H9 (cell line): ENCODE measurements at regions not wholly inside any gene's neighbourhood (a gene's known extent, or its start where the extent isn't known, plus 50 kb on each side); places are given as distances from the start of the nearest gene placed in this dataset.

ENCODE experiments used
- DNase-seq: peaks from one replicate; pipeline ENCODE4 v3.0.0-alpha.2; 2017
- H2AFZ ChIP-seq: one replicate; pipeline ENCODE4 v1.6.1; 2013; ENCODE audit warnings: mild to moderate bottlenecking, low read length, control low read depth, moderate library complexity
- H2AK5ac ChIP-seq: 2 replicates; pipeline ENCODE4 v1.6.1; 2013; ENCODE audit warnings: low read length, control low read depth, mixed read lengths; ENCODE audit not compliant: insufficient read length
- H2BK120ac ChIP-seq: one replicate; pipeline ENCODE4 v1.6.1; 2013; ENCODE audit warnings: low read depth, mild to moderate bottlenecking, low read length, control low read depth, inconsistent platforms; ENCODE audit not compliant: poor library complexity, severe bottlenecking
- H2BK12ac ChIP-seq: 2 replicates; pipeline ENCODE4 v1.6.1; 2013; ENCODE audit warnings: low read length, control low read depth, mixed read lengths, low read depth; ENCODE audit not compliant: insufficient read length
- H2BK15ac ChIP-seq: 2 replicates; pipeline ENCODE4 v1.6.1; 2013; ENCODE audit warnings: low read depth, low read length, control low read depth
- H2BK20ac ChIP-seq: one replicate; pipeline ENCODE4 v1.6.1; 2013; ENCODE audit warnings: low read depth, mild to moderate bottlenecking, low read length, control low read depth, inconsistent platforms; ENCODE audit not compliant: poor library complexity, severe bottlenecking
- H2BK5ac ChIP-seq: 2 replicates; pipeline ENCODE4 v1.6.1; 2013; ENCODE audit warnings: low read length, control low read depth, mixed read lengths; ENCODE audit not compliant: insufficient read length
- H3K14ac ChIP-seq: 2 replicates; pipeline ENCODE4 v1.6.1; 2013; ENCODE audit warnings: low read length, control low read depth; ENCODE audit not compliant: insufficient read depth
- H3K18ac ChIP-seq: 2 replicates; pipeline ENCODE4 v1.6.1; 2013; ENCODE audit warnings: low read depth, mild to moderate bottlenecking, mixed read lengths, low read length, control low read depth; ENCODE audit not compliant: insufficient read length
- H3K23ac ChIP-seq: 2 replicates; pipeline ENCODE4 v1.6.1; 2013; ENCODE audit warnings: low read length, control low read depth, mixed read lengths, low read depth; ENCODE audit not compliant: insufficient read length
- H3K23me2 ChIP-seq: 2 replicates; pipeline ENCODE4 v1.6.1; 2013; ENCODE audit warnings: low read depth, mild to moderate bottlenecking, mixed read lengths, low read length, control low read depth; ENCODE audit not compliant: insufficient read length, poor library complexity, severe bottlenecking
- H3K27ac ChIP-seq: 2 replicates; pipeline ENCODE4 v1.5.1; 2013; ENCODE audit warnings: low read length, control low read depth, mixed read lengths, low read depth; ENCODE audit not compliant: insufficient read length
- H3K27me3 ChIP-seq: 2 replicates; pipeline ENCODE4 v1.6.1; 2013; ENCODE audit warnings: low read length, control low read depth, inconsistent platforms; ENCODE audit not compliant: insufficient read depth
- H3K4ac ChIP-seq: 2 replicates; pipeline ENCODE4 v1.6.1; 2013; ENCODE audit warnings: low read depth, mild to moderate bottlenecking, control low read depth, inconsistent platforms, low read length, moderate library complexity
- H3K4me1 ChIP-seq: 2 replicates; pipeline ENCODE4 v1.6.1; 2013; ENCODE audit warnings: low read length, control low read depth, inconsistent platforms; ENCODE audit not compliant: insufficient read depth
- H3K4me2 ChIP-seq: 2 replicates; pipeline ENCODE4 v1.6.1; 2013; ENCODE audit warnings: low read length, control low read depth, mixed read lengths; ENCODE audit not compliant: insufficient read length, insufficient read depth
- H3K56ac ChIP-seq: 2 replicates; pipeline ENCODE4 v1.6.1; 2013; ENCODE audit warnings: low read depth, mild to moderate bottlenecking, mixed read lengths, low read length, control low read depth; ENCODE audit not compliant: insufficient read length
- H3K79me1 ChIP-seq: 2 replicates; pipeline ENCODE4 v1.6.1; 2013; ENCODE audit warnings: low read depth, mild to moderate bottlenecking, moderate library complexity, low read length, control low read depth, inconsistent platforms; ENCODE audit not compliant: insufficient read depth, poor library complexity, severe bottlenecking
- H3K79me2 ChIP-seq: 2 replicates; pipeline ENCODE4 v1.6.1; 2013; ENCODE audit warnings: low read length, control low read depth, inconsistent platforms; ENCODE audit not compliant: insufficient read depth
- H3K9ac ChIP-seq: 2 replicates; pipeline ENCODE4 v1.6.1; 2013; ENCODE audit warnings: low read length, control low read depth, mixed read lengths; ENCODE audit not compliant: insufficient read length; ENCODE audit errors: extremely low read depth
- H3K9me3 ChIP-seq: one replicate; pipeline ENCODE4 v1.6.1; 2013; ENCODE audit warnings: low read depth, low read length, inconsistent platforms; ENCODE audit not compliant: control insufficient read depth
- H3T11ph ChIP-seq: one replicate; pipeline ENCODE4 v1.6.1; 2013; ENCODE audit warnings: mild to moderate bottlenecking, low read length, control low read depth, inconsistent platforms
- H4K20me1 ChIP-seq: one replicate; pipeline ENCODE4 v1.6.1; 2013; ENCODE audit not compliant: control insufficient read depth, insufficient read length, insufficient read depth
- H4K5ac ChIP-seq: 2 replicates; pipeline ENCODE4 v1.6.1; 2013; ENCODE audit warnings: low read depth, mild to moderate bottlenecking, mixed read lengths, low read length, control low read depth; ENCODE audit not compliant: insufficient read length
- H4K8ac ChIP-seq: replicated peaks from 2 replicates; pipeline ENCODE4 v1.6.1; 2013; ENCODE audit warnings: low read length, control low read depth, mixed read lengths, low read depth; ENCODE audit not compliant: insufficient read length
- H4K91ac ChIP-seq: 2 replicates; pipeline ENCODE4 v1.6.1; 2013; ENCODE audit warnings: low read depth, mild to moderate bottlenecking, moderate library complexity, mixed read lengths, low read length, control low read depth; ENCODE audit not compliant: insufficient read length
- H3K27ac Mint-ChIP-seq, 3 experiments: 2 replicates in 2 of 3; 3 replicates in 1 of 3; pipeline ENCODE4 v1.8.0; 2020 to 2021; ENCODE audit warnings: mixed read lengths in 3 of 3, mild to moderate bottlenecking in 1 of 3, moderate library complexity in 1 of 3
- H3K27me3 Mint-ChIP-seq: 2 replicates; pipeline ENCODE4 v1.8.0; 2021; ENCODE audit warnings: low read depth, mild to moderate bottlenecking, moderate library complexity, mixed read lengths
- H3K36me3 Mint-ChIP-seq, 3 experiments: 2 replicates in 2 of 3; 3 replicates in 1 of 3; pipeline ENCODE4 v1.8.0; 2020 to 2021; ENCODE audit warnings: low read depth in 3 of 3, mixed read lengths in 3 of 3; ENCODE audit not compliant: insufficient read depth in 1 of 3
- H3K4me1 Mint-ChIP-seq, 2 experiments: 2 replicates each; pipeline ENCODE4 v1.8.0; 2020; ENCODE audit warnings: mixed read lengths in 2 of 2
- H3K4me3 Mint-ChIP-seq, 2 experiments: 2 replicates in 1 of 2; 3 replicates in 1 of 2; pipeline ENCODE4 v1.8.0; 2020 to 2021; ENCODE audit warnings: mild to moderate bottlenecking in 2 of 2, mixed read lengths in 2 of 2, moderate library complexity in 1 of 2
- H3K9me3 Mint-ChIP-seq, 2 experiments: 2 replicates in 1 of 2; 3 replicates in 1 of 2; pipeline ENCODE4 v1.8.0; 2020; ENCODE audit warnings: mild to moderate bottlenecking in 2 of 2, mixed read lengths in 2 of 2, moderate library complexity in 1 of 2
- WGBS: extraction: QIAGEN DNeasy Blood & Tissue Kit; methylation state at CpG from one replicate; pipeline ENCODE4 v1.1.7; 2013; ENCODE audit warnings: missing lambda C conversion rate, low lambda C conversion rate, mixed read lengths; ENCODE audit not compliant: insufficient read length; ENCODE audit errors: extremely low coverage; 5-methylcytosine and 5-hydroxymethylcytosine counted together
- TF ChIP-seq, protein P1 (sequence below): fragments of 200-600 bp; sonication (generic); conservative IDR thresholded peaks from 3 replicates; pipeline ENCODE4 v1.8.0; 2021; ENCODE audit warnings: antibody characterized with exemption, mild to moderate bottlenecking

DNA sequence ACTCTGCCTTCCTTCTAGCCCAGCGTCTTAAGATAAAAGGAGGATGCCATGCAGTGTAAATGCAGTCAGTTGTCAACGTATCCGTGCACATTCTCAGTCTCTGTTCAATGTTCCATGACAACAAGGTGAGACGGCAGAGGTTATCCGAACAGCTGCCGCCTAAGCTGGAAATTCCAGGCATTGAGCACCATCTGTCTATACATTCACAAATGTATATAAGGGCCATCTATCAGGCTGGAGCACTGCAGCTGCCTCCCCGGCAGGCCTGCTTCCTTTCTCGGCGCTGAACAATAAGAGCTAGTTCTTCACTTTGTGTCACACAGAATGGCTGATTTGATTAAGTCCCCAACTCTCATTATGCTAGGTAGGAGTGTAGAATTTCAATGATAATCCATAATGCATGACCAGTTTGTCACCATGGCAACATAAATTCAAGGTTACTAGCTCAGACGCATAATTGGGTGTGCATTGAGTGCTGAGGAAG is 282.2 kb upstream of the SOX11 start:
- Histone ChIP-seq H2BK120ac (no peak overlapping the region), H3K56ac (no peak overlapping the region), H4K8ac (no peak overlapping the region), H3K79me1 (no peaks in the 10 kb centered on the region), H3K4me1 (peaks cover 6% of the 10 kb centered on the region; the same call in 1 of the 2 replicates), H3K79me2 (no peaks in the 10 kb centered on the region), H3K4ac (no peak overlapping the region), H3K23me2 (no peaks in the 10 kb centered on the region), H4K91ac (no peak overlapping the region), H2AK5ac (no peak overlapping the region), H3K23ac (no peak overlapping the region), H3T11ph (no peak overlapping the region), H3K9me3 (no peaks in the 10 kb centered on the region), H2BK20ac (no peak overlapping the region), H2BK15ac (no peak overlapping the region), H2AFZ (no peak overlapping the region), H3K4me2 (peak overlapping the region; percentile 1), H4K5ac (no peak overlapping the region), H3K18ac (no peak overlapping the region), H3K9ac (no peak overlapping the region), H2BK12ac (no peak overlapping the region), H4K20me1 (no peaks in the 10 kb centered on the region), H2BK5ac (no peak overlapping the region), H3K14ac (no peak overlapping the region), H3K27ac (no peak overlapping the region), H3K27me3 (no peaks in the 10 kb centered on the region)
- peaks cover 2% of the 10 kb centered on the region; the same call in 1 of the 2 replicates for H3K27me3 Mint-ChIP-seq
- no peaks in the 10 kb centered on the region for H3K9me3 Mint-ChIP-seq
- peaks cover 18 to 24% of the 10 kb centered on the region in 2 experiments for H3K4me1 Mint-ChIP-seq
- TF ChIP-seq, protein P1, sequence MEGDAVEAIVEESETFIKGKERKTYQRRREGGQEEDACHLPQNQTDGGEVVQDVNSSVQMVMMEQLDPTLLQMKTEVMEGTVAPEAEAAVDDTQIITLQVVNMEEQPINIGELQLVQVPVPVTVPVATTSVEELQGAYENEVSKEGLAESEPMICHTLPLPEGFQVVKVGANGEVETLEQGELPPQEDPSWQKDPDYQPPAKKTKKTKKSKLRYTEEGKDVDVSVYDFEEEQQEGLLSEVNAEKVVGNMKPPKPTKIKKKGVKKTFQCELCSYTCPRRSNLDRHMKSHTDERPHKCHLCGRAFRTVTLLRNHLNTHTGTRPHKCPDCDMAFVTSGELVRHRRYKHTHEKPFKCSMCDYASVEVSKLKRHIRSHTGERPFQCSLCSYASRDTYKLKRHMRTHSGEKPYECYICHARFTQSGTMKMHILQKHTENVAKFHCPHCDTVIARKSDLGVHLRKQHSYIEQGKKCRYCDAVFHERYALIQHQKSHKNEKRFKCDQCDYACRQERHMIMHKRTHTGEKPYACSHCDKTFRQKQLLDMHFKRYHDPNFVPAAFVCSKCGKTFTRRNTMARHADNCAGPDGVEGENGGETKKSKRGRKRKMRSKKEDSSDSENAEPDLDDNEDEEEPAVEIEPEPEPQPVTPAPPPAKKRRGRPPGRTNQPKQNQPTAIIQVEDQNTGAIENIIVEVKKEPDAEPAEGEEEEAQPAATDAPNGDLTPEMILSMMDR, result no peak
- H3K4me3 Mint-ChIP-seq, result no peak overlapping the region
- no CpG with 5 or more reads among the region's 10 CpGs for whole genome bisulfite sequencing
- no peak for DNase-seq
- H3K27ac Mint-ChIP-seq, result no peak overlapping the region
- no peaks in the 10 kb centered on the region; a peak in 2 of 7 replicates for H3K36me3 Mint-ChIP-seq
